Ovary (tissue), 3 donors: ENCODE measurements at regions not wholly inside any gene's neighbourhood (a gene's known extent, or its start where the extent isn't known, plus 50 kb on each side); places are given as distances from the start of the nearest gene placed in this dataset.

Source experiments
- POLR2A ChIP-seq: fragments of 450-650 bp; IDR thresholded peaks from one replicate; pipeline ENCODE4 v1.6.1; 2017; ENCODE audit warnings: antibody characterized with exemption, mild to moderate bottlenecking, moderate library complexity
- TF ChIP-seq, protein P1 (sequence below), 3 donors: fragments of 450-650 bp in 2 of 3; fragments of 200-600 bp in 1 of 3; IDR thresholded peaks; one replicate each; pipeline versions ENCODE4 v1.5.1 to v1.8.0; 2016 to 2022; ENCODE audit warnings: antibody characterized with exemption in 3 of 3, mild to moderate bottlenecking in 1 of 3
- donor health status: DM: no; HTN: no; CAD: no.

DNA sequence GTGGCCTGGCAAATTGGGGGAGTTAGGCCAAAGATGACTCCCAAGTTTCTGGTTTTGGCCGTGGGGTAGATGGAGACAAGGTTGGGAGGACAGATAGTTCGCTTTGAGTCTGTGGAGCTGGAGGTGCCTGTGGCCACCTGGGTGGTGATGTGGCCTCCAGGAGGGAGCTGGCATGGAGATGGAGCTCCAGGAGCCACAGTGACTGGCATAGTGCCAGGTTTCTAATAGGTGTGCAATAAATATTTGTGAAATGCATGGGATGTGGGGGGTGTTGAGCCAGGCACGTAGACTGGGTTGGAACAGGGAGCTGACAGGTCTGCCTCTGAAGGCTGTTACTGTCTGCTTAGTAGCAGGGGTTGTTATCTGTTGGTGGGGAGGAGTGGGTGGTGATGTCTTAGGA lies 102.7 kb downstream of the PAX1 start:
- TF ChIP-seq, protein P1, sequence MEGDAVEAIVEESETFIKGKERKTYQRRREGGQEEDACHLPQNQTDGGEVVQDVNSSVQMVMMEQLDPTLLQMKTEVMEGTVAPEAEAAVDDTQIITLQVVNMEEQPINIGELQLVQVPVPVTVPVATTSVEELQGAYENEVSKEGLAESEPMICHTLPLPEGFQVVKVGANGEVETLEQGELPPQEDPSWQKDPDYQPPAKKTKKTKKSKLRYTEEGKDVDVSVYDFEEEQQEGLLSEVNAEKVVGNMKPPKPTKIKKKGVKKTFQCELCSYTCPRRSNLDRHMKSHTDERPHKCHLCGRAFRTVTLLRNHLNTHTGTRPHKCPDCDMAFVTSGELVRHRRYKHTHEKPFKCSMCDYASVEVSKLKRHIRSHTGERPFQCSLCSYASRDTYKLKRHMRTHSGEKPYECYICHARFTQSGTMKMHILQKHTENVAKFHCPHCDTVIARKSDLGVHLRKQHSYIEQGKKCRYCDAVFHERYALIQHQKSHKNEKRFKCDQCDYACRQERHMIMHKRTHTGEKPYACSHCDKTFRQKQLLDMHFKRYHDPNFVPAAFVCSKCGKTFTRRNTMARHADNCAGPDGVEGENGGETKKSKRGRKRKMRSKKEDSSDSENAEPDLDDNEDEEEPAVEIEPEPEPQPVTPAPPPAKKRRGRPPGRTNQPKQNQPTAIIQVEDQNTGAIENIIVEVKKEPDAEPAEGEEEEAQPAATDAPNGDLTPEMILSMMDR (IDR thresholded peaks at IDR 0.05) = no peak
- no peak for TF ChIP-seq POLR2A
